Urothelium cell line (cell line): ENCODE measurements at regions not wholly inside any gene's neighbourhood (a gene's known extent, or its start where the extent isn't known, plus 50 kb on each side); places are given as distances from the start of the nearest gene placed in this dataset.
"Not testable (repeated sequence)": the region's sequence is repeated elsewhere in the genome, so short reads cannot be mapped to it uniquely, and the experiment has no call there.

Experiments
- DNase-seq: peaks from one replicate; pipeline ENCODE4 v3.0.0; 2011; ENCODE audit warnings: low spot score, mixed read lengths
- FAIRE-seq: peaks from 2 replicates; lab custom pipeline; 2011; peaks lifted over from hg19 to GRCh38; lab: Jason Lieb, UNC

GRCh38 chr2:4791488-4791887 is 900.7 kb upstream of the SOX11 start:
- FAIRE-seq (no peak), DNase-seq (no peak)

- FAIRE-seq (no peak), DNase-seq (no peak)
Observed at GRCh38 chr2:4792126-4792525, 900.1 kb upstream of the SOX11 start.

- FAIRE-seq (no peak), DNase-seq (no peak)
Observed at GRCh38 chr2:4803396-4803795, 888.8 kb upstream of the SOX11 start.

- not testable (repeated sequence) for DNase-seq, FAIRE-seq
Observed at GRCh38 chr2:4814137-4814536, 878.0 kb upstream of the SOX11 start.

GRCh38 chr2:4827836-4828235 is 864.3 kb upstream of the SOX11 start:
- no peak for FAIRE-seq

GRCh38 chr2:4828682-4829374 is 863.4 kb upstream of the SOX11 start:
- DNase-seq = no peak
- no peak for FAIRE-seq

More at GRCh38 chr2:4827836-4828235, 864.3 kb upstream of the SOX11 start:
- no peak for DNase-seq

- no peak for FAIRE-seq
- DNase-seq = no peak
Observed at GRCh38 chr2:4831751-4832150, 860.4 kb upstream of the SOX11 start.

- no peak for DNase-seq
- FAIRE-seq = no peak
Observed at GRCh38 chr2:4832642-4833041, 859.5 kb upstream of the SOX11 start.

GRCh38 chr2:4838626-4839025 is 853.6 kb upstream of the SOX11 start:
- no peak for DNase-seq
- FAIRE-seq = no peak

- FAIRE-seq = no peak
- DNase-seq = no peak
Observed at GRCh38 chr2:4840791-4841190, 851.4 kb upstream of the SOX11 start.

- FAIRE-seq (no peak), DNase-seq (no peak)
Observed at GRCh38 chr2:4844881-4845280, 847.3 kb upstream of the SOX11 start.

GRCh38 chr2:4862031-4862430 is 830.2 kb upstream of the SOX11 start:
- DNase-seq (no peak), FAIRE-seq (no peak)

- no peak for FAIRE-seq
- no peak for DNase-seq
Observed at GRCh38 chr2:4866198-4866597, 826.0 kb upstream of the SOX11 start.

GRCh38 chr2:4868466-4868865 is 823.7 kb upstream of the SOX11 start:
- peak; percentile 40 for FAIRE-seq

GRCh38 chr2:4869154-4869553 is 823.0 kb upstream of the SOX11 start:
- FAIRE-seq (no peak), DNase-seq (no peak)

More at GRCh38 chr2:4868466-4868865, 823.7 kb upstream of the SOX11 start:
- DNase-seq = no peak

GRCh38 chr2:4873364-4873763 is 818.8 kb upstream of the SOX11 start:
- no peak for DNase-seq
- no peak for FAIRE-seq

- no peak for DNase-seq
- FAIRE-seq = no peak
Observed at GRCh38 chr2:4873876-4874593, 818.1 kb upstream of the SOX11 start.

GRCh38 chr2:4882421-4882820 is 809.8 kb upstream of the SOX11 start:
- no peak for DNase-seq
- no peak for FAIRE-seq

- DNase-seq (no peak), FAIRE-seq (no peak)
Observed at GRCh38 chr2:4882941-4883340, 809.2 kb upstream of the SOX11 start.

GRCh38 chr2:4883375-4883774 is 808.8 kb upstream of the SOX11 start:
- DNase-seq (no peak), FAIRE-seq (no peak)

- DNase-seq (no peak), FAIRE-seq (no peak)
Observed at GRCh38 chr2:4884117-4884571, 808.0 kb upstream of the SOX11 start.

GRCh38 chr2:4891394-4891793 is 800.8 kb upstream of the SOX11 start:
- FAIRE-seq (no peak), DNase-seq (no peak)
